NCI-H1930 (cell line): ENCODE measurements at regions not wholly inside any gene's neighbourhood (a gene's known extent, or its start where the extent isn't known, plus 50 kb on each side); places are given as distances from the start of the nearest gene placed in this dataset.
"Not testable (repeated sequence)": the region's sequence is repeated elsewhere in the genome, so short reads cannot be mapped to it uniquely, and the experiment has no call there.

Source experiments
- DNase-seq, 2 experiments: peaks; one replicate each; lab custom pipeline; 2025; lab: John Stamatoyannopoulos, UW

DNA sequence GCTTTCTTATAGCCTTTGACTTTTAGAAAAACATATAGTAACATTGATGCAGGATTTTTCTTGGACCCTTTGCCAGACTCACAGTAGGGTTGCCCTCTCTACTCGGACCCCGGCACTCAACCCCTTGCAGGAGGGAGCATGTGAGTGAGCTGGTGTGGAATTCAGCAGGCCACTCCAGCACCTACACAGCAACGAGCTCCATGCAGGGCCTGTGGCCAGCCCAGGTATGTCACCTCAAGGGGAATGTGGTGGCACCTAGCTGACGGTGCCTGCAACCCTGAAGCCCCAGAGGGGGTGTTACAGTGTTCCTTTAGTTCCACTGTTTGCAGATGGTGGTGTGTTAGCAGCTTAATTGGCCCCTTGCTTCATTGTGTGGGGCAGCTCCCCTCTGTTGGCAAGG lies 414.9 kb downstream of the KCNJ2 start:
- no peak for DNase-seq

DNA sequence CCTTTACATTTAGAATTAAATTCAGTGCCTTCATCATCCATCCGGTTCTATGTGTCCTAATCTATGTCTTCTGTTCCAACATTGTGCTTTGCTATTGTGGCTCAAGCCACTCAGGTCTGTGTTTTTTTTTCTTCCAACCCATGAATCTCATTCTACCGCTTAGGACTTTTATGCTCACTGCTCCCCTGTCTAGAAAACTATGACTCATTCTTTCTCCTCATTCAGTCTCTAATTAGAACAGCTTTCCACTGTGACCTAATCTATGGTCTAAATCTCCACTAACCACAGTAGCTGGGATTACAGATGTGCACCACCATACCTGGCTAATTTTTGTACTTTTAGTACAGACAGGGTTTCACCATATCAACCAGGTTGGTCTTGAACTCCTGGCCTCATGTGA lies 418.7 kb downstream of the KCNJ2 start:
- DNase-seq = no peak

- DNase-seq = peak in 1 of 2 experiments; percentile 23
Measured at GRCh38 chr17:70597774-70598173, 428.4 kb downstream of the KCNJ2 start.

DNA sequence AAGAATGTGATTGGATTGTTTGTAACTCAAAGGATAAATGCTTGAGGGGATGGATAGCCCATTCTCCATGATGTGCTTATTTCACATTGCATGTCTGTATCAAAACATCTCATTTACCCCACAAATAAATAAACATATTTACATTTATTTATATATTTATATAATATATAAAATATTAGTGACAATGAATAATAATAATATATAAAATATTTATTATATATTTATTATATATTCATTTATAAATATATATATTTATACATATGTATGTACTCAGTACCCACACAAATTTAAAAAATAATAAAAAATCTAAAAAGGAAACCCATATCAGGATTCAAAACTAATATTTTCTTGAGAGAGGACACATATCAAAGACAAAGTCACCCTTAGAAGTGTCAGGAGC lies 429.9 kb downstream of the KCNJ2 start:
- no peak for DNase-seq

GRCh38 chr17:70599945-70600344 lies 430.6 kb downstream of the KCNJ2 start:
- not testable (repeated sequence) for DNase-seq

DNA sequence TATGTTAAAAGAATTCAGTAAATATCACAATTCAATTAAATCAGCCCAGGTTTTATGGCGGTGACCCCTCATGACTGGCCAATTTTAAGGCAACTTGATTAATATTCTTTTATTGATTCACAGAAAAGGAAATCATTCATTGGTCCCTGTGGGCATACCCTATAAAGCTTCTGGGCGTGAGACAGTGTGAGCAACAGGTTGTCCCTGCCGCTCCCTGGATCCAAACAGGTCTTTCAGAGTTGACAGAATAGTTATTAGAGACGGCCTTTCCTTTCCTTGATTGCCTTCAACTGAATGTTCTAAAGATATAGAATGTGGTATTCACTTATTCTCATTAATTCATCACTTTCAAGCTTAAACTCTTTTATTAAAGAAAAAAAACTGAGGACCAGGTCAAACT lies 433.9 kb downstream of the KCNJ2 start:
- DNase-seq = no peak

GRCh38 chr17:70604854-70605253 lies 435.5 kb downstream of the KCNJ2 start:
- DNase-seq = no peak

GRCh38 chr17:70606086-70606485 lies 436.8 kb downstream of the KCNJ2 start:
- no peak for DNase-seq

DNA sequence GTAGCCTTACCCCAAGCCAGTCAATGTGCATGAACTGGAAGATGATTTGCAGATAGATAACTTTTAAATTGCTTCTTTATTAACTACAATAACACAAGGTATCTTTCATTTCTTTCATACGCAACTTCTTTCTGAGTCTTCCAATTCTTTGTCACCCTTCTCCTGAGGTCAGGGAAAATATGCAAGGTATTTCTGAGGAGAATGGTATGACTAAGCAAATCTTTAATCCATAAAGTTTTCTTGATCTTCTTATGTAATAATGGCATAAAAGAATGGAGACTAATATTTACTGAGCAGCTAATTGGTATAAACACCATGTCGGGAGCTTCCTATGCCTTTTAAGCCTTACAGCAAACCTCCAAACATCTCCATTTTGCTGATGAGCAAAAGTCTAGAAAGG lies 438.9 kb downstream of the KCNJ2 start:
- DNase-seq = no peak

DNA sequence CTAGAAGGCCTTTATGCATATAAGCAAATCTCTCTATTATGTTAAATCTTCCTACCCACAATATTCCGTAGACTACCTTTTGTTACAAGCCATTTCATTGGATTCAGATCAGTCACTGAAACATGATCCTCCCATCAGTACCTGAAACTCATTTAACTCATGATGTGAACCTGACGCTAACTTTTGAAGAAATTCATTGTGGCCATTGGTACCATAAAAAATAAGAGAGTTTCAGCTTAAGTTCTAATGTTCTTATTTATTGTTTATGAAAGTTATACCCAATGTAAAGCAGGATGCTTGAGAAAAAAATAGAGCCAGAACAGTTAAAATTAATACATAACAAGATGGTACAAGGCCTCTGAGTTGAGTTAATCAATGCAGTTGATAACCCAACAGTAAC lies 439.6 kb downstream of the KCNJ2 start:
- no peak for DNase-seq

GRCh38 chr17:70609566-70609965 lies 440.2 kb downstream of the KCNJ2 start:
- DNase-seq = no peak

DNA sequence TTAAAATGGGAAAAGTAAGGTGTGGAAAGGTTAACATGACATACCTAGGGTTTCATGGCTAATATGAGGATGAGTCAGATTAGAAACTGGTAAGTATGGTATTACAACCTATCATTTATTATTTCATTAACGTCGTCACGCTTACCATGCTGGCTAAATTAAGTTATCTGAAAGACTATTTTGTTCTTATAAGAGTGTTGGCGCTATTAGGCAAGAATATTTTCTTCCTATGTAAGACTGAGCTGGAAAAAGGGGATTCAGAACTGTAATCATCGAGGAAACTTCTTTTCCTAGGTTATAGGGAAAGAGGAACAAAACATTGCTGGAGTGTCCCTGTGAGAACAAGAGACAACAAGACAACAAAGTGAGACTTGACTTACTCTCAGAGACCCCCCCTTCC lies 440.8 kb downstream of the KCNJ2 start:
- no peak for DNase-seq

DNA sequence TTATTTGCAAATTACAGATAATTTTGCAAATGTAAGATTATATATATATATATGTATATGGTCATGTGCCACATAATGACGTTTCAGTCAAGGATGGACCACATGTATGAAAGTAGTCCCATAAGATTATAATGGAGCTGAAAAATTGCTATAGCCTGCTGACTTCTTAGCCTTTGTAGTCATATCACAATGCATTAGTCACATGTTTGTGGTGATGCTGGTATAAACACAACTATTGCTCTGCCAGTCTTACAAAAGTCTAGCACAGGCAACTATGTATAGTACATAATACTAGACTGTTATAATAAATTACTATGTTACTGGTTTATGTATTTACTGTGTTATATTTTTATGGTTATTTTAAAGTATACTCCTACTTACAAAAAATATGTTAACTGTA lies 444.3 kb downstream of the KCNJ2 start:
- no peak for DNase-seq

- no peak for DNase-seq
Measured at GRCh38 chr17:70615831-70616230, 446.5 kb downstream of the KCNJ2 start.

DNA sequence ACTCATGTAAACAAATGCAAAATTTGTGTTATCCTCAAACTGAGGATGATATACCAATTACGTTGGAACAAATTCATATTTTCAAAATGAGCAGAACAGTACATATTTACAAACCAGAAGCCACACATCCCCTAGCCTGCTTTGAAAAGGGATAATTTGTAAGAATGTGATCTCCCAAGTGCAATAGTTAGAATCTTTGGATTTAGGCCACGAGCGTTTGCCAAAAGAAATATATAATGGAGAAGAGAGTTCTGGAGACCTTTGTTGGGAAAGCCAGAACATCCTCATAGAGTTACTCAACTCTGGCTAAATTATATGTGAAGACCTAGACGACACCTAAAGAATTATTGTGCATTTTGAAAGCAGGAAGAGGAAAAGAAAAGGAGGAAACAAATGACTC lies 449.3 kb downstream of the KCNJ2 start:
- no peak for DNase-seq

GRCh38 chr17:70621566-70621965 lies 452.2 kb downstream of the KCNJ2 start:
- no peak for DNase-seq

- peak; percentile 28 to 44 for DNase-seq
Measured at GRCh38 chr17:70622368-70623260, 453.3 kb downstream of the KCNJ2 start.

- no peak for DNase-seq
Measured at GRCh38 chr17:70624211-70624610, 454.9 kb downstream of the KCNJ2 start.

- DNase-seq = no peak
Measured at GRCh38 chr17:70629902-70630301, 460.6 kb downstream of the KCNJ2 start.

DNA sequence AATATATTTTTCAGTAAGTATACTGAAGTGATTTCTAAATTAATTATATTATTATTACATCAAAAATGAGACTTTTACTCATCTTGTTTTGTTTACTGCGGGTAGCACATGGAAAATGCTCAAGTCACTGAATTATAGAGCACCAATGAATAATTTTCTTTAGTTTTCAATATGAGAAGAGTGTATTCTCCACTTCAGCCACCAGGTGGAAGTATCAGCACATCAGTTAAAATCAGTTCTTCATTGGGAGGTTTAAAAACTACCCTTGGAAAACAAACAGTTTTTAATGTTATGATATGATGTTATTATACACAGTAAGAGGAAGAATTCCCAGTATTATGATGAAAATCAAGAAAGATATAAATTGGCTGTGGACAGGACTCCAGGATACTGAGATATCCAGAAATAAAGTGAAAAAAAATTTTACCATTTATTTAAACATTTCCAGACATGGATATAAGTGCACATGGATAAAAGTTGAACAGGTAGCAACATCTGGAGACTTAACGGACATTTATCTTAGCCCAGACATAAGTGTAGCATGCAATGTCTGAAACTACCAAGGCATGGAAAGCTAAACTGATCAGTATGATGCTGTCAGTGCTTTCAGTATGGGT lies 467.3 kb downstream of the KCNJ2 start:
- peak; percentile 38 to 62 for DNase-seq

DNA sequence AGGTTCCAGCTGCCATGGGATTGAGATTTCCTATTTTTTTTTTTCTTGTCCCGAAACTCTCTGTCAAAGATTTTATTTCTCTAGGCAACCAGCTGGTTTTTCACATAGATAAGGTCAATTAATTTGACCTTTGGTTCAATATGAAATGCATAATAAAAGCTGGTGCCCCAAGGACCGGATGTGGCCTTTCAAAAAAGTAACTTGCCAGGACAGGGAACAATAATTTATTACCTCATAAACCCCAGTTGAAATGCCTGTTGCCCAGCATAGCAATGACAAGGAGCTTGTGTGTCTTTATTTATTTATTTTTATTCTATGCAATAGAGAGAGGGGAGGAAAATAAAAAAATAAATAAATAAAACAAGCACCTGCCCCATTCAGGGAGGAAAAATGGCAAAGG lies 472.7 kb downstream of the KCNJ2 start:
- DNase-seq = no peak

DNA sequence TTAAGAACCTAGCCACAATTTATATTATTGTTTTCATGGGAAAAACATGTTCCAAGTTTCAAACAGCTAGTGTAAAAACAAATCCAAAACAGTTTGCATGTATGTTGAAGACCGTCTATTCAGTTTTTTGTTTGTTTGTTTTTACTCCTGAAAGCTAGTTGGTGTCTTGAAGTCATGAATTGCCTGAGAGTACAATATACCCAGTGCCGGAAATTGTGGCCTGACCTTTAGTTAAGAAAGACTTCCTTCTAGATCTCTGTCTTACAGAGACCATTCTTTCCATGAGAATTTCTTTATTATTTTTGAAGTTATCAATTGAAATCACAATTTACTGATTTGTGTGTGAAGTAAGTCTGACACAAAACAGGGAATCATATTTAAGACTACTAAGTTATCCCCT lies 474.8 kb downstream of the KCNJ2 start:
- DNase-seq = no peak

- no peak for DNase-seq
Measured at GRCh38 chr17:70646673-70647072, 477.3 kb downstream of the KCNJ2 start.

DNA sequence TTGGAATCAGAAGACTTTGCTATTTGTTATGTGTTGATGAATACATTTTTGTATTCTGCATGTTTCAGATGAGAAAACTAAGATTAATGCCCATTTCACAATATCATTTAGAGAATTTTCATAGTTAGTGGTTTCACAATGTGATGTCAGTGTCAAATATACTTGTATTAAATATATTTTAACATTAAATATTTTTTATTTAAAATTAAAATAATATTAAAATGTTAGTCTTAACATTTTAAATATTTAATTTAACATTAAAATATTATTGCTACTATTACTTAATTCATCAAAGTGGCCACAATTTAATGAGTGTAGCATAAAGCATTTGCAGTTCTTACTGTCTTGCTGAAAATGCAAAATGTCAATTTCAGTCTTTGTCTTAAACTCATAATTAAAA lies 478.8 kb downstream of the KCNJ2 start:
- DNase-seq = no peak
